ENCODE measurements at regions not wholly inside any gene's neighbourhood (a gene's known extent, or its start where the extent isn't known, plus 50 kb on each side); places are given as distances from the start of the nearest gene placed in this dataset.

DNA sequence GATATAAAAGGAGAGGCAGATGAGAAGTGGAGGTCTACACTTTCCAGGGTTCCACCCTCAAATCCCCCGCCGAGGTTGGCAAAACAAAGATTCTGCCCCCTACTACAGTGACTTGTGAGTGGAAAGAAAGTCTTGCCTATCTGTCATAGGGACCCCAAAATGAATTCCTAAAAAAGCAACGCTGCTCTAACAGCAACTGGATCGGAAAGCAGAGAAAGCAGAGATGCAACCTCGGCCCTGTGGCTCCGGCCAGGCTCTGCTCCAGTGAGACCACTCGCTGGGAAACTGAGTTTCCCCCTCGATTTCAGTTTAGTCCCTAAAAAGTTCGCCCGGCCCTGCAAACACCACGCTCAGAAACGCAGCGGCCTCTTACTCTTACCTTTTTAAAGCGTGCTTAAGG, 297.9 kb upstream of the NFE2L3 start:
- Mint-ChIP-seq H3K4me1 (peaks cover 4 to 8% of the 10 kb centered on the region in 2 donors), H3K9me3 (no peaks in the 10 kb centered on the region), H3K27me3 (peaks cover 34 to 45% of the 10 kb centered on the region in 2 donors), H3K27ac (no peak overlapping the region), H3K4me3 (no peak overlapping the region), H3K36me3 (peaks cover 2 to 6% of the 10 kb centered on the region in 2 donors)
- ATAC-seq (replicated peaks) (no peak), DNase-seq (no peak)

DNA sequence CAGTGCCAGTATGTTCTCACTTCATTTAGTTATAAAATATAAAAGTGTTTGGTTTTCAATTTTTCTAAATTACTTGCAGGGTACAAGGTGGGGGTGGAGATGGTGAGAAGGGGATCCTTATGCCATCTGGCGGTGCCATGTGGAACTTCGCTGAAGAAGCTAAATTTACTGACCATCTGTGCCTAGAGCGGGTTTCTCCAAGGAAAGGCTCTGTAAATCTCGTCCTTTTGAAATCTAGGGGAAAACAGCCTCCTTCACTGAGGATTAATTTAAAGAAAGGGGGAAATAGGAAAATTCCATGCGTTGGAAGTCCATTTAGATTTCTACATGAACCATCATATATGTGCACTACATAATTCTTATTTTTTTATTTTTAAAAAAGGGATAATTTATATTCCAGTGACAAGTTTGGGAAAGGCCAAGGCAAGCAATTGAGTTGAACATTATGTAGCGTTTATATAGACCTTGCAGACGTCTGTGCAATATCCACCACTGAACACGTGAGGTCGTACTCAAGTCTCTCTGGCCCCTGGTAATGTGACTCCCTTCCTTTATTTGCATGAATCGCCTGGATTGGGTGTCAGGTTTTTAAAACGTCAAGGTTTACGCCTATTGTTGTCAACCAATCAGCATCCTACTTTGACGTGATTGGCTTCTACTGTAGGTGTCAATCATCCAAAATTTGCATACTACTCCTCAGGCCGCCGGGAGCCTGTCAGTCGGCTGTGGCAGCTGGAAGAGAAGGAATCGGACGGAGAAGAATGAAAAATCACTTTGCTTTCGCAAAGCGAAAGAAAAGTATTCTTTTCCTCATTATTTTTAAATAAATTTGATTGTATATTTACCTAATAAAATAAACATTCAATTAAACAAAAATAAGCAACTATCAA, 297.1 kb upstream of the NFE2L3 start:
- DNase-seq = no peak
- H3K36me3 Mint-ChIP-seq = peaks cover 2 to 10% of the 10 kb centered on the region in 2 donors
- peaks cover 26 to 37% of the 10 kb centered on the region in 2 donors for H3K27me3 Mint-ChIP-seq

DNA sequence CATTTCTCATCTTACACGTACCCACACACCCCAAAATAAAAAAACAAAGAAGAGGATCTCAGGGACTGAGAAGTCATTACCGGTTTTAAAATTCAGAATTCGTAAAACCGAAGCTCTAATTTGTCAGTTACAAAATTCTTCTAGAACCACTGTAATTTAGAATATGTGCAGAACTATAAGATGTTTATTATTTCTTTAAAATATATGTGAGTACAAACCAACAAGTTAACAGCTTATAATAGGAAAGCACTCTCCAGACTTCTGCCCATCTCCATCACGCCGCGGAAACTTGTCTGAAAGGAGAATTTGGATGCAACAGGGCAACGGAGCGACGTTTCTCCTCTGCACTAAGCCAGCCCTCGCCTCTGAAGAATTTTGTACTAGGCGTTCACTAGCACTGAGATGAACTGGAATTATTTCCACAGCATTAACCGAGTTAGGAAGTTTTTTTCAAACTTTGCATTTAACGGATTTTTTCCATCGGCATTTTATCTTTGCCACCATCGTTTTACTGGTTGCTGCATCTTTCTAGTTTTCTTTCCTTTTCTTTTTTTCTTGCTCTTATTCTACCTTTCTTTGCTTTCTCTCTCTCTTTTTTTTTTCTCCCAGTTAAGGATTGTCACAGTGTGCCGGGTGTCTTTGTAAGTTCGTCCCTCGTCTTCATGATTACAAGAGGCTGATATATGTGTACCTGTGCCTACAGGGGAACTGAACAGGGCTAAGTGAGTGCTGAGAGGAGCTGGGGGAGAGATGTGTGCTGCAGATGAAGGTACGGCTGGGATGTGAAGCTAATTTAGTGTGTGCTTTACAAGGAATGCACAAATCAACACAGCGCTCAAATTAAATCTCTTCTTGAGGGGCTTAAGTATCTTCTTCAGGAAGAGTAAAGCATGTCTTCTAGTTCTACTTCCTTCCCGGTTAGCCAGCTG, 295.9 kb upstream of the NFE2L3 start:
- peaks cover 23 to 26% of the 10 kb centered on the region in 2 donors for H3K27me3 Mint-ChIP-seq
- peaks cover 3 to 6% of the 10 kb centered on the region in 2 donors for H3K9me3 Mint-ChIP-seq
- H3K36me3 Mint-ChIP-seq = peaks cover 2 to 13% of the 10 kb centered on the region in 2 donors
- no peak overlapping the region for H3K27ac Mint-ChIP-seq
- ATAC-seq (replicated peaks) (peak in 1 of 2 donors; percentile 14), DNase-seq (no peak)
- H3K4me3 Mint-ChIP-seq = no peak overlapping the region
- H3K4me1 Mint-ChIP-seq = peaks cover 6 to 17% of the 10 kb centered on the region in 2 donors

More for the DNA sequence above, 297.1 kb upstream of the NFE2L3 start:
- Mint-ChIP-seq H3K4me3 (no peak overlapping the region), H3K4me1 (peaks cover 6 to 15% of the 10 kb centered on the region in 2 donors), H3K9me3 (peaks cover 3 to 4% of the 10 kb centered on the region in 2 donors), H3K27ac (peak overlapping the region; percentile 51)
- ATAC-seq (replicated peaks) = peak in 1 of 2 donors; percentile 48

DNA sequence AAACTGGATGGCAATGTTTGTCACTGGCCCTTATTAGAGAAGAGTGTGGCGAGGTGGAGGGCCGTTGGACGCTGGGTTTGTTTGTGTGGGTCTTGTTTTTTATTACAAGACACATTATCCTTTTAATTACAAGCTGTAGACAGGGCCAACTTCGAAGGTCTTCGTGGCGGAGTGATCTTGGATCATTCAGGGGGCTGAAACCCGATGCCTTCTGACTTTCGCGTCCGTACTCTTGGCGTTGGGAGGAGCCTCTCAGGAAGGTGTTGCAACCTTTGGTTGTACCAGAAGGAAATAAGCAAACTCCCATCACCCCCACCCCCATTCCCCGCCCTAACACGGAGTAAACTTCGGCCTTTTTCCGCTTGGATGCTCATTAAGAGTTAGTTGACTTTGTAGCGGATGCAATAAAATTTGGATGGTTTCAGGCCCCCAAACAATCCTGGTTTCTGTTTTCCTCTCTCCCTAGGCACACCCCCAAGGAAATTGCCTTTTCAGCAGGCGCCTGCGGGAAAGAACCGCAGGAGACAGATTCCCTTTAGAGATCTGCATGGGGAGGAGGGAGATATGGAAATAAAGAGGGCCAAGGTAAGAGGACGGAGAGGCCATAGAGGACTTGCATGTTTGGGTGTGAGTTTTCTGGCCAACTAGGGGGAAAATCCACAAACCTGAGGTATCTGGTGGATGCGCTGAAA, 294.5 kb upstream of the NFE2L3 start:
- DNase-seq = no peak
- ATAC-seq (replicated peaks) = no peak
- Mint-ChIP-seq H3K4me1 (peaks cover 5 to 16% of the 10 kb centered on the region in 2 donors), H3K36me3 (peaks cover 0 to 14% of the 10 kb centered on the region in 2 donors), H3K4me3 (no peak overlapping the region), H3K27ac (no peak overlapping the region), H3K27me3 (peaks cover 25 to 28% of the 10 kb centered on the region in 2 donors), H3K9me3 (peaks cover 5 to 9% of the 10 kb centered on the region in 2 donors)

DNA sequence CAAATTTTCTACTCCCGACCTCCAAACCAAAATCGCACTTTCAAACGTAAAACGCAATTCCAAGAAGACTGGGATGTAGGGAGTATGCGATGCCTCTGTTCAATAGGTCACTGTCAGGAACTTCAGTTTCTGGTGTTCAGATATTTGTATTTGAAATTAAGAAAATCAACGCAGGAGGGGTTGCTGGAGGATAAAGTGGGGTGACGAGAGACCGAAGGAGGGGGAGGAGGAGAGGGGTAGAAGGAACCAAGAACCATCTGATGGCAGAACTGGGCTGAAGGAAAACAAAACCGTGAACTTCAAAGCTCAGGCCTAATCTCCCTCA, 293.8 kb upstream of the NFE2L3 start:
- H3K4me1 Mint-ChIP-seq = peaks cover 5 to 21% of the 10 kb centered on the region in 2 donors
- ATAC-seq (replicated peaks) = no peak
- H3K27me3 Mint-ChIP-seq = peaks cover 24 to 26% of the 10 kb centered on the region in 2 donors
- DNase-seq = no peak
- no peak overlapping the region for H3K4me3 Mint-ChIP-seq
- peaks cover 0 to 18% of the 10 kb centered on the region in 2 donors for H3K36me3 Mint-ChIP-seq
- no peak overlapping the region for H3K27ac Mint-ChIP-seq
- H3K9me3 Mint-ChIP-seq = peaks cover 5 to 9% of the 10 kb centered on the region in 2 donors

DNA sequence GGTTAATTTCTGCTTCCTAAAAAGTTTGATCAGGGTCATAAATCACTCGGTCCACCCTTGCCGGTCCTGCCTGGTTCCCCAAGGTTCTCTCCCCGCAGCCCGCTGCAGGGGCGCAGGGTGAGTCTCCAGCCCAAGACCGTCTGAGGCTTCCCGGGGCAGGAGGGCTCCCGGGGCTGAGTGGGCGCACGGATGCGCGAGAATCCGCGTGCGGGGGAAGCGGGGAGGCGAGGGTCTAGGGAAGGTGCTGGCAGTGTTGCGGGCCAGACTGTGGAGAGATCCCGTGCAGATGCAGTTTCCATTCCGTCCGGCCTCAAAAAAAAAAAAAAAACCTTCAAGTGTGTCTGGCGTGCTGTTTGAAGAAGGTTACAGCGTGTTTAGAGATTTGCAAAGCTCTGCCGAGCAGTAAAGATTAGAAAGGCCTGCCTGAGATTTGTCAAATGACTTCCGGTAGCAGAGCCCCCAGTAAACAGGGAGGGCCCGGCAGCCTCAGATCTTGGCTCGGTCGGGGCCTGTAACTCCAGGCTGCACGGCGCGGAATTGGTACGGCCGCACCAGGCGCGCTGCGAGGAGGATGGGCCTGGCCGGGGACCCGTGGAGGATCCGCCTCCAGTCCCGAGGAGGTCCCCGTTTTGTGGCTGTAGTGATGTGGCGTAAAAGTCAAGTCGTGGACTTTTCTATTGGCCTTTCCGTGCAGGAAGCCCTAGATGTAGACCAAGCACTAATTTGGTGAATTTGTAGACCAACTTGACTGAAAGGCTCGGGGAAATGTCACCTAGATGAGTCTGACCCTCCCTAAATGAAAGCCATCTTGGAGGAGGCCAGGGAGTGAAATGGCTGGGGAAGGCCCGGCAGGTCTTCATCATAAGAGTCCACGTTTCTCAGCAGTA, 293.2 kb upstream of the NFE2L3 start:
- peaks cover 20 to 21% of the 10 kb centered on the region in 2 donors for H3K27me3 Mint-ChIP-seq
- DNase-seq (no peak), ATAC-seq (replicated peaks) (no peak)
- peaks cover 5 to 9% of the 10 kb centered on the region in 2 donors for H3K9me3 Mint-ChIP-seq
- peaks cover 5 to 21% of the 10 kb centered on the region in 2 donors for H3K4me1 Mint-ChIP-seq
- H3K4me3 Mint-ChIP-seq = peak overlapping the region in 1 of 2 donors; percentile 29
- peaks cover 0 to 18% of the 10 kb centered on the region in 2 donors for H3K36me3 Mint-ChIP-seq
- H3K27ac Mint-ChIP-seq = peak overlapping the region; percentile 93

DNA sequence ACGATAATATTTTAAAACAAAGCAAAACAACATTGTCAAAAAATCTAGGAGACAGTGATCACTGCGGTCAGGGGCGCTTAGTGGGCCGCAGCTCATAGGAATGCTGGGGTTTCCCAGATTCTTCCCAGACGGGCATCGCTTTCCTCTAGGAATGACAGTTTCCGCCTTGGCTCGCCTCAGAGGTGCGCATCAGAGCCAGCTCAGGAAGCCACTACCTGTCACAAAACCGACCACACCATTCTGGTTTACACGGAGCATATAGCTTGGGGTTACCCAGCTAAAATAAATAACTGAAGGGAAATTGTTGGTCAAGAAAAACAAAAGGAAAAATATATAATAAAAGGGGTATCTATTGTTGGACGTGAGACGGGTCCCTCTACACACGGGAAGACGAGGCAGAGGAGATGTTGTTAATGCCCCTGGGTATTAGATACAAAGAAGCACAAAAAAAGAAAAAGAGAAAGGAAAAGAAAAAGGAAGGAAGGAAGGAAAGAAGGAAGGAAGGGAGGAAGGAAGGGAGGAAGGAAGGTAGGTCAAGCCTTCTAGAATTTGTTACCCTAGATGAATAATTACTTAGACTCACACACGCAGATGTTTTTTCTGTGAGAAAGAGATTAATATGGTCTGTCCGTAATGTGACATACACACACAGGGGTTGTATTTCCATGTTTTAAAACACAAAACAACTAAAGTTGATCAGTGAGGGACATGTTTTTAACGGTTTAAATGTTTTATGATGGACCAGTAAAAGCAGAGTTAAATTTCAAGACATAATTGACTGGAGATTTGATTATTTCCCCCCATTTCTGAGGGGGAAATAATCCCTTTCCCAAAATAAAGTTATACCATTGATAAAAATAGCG, 292.4 kb upstream of the NFE2L3 start:
- peaks cover 5 to 21% of the 10 kb centered on the region in 2 donors for H3K4me1 Mint-ChIP-seq
- peak overlapping the region in 1 of 2 donors; percentile 71 for H3K4me3 Mint-ChIP-seq
- ATAC-seq (replicated peaks) (no peak), DNase-seq (no peak)
- peaks cover 0 to 18% of the 10 kb centered on the region in 2 donors for H3K36me3 Mint-ChIP-seq
- peak overlapping the region; percentile 93 for H3K27ac Mint-ChIP-seq
- peaks cover 5 to 9% of the 10 kb centered on the region in 2 donors for H3K9me3 Mint-ChIP-seq
- peaks cover 16 to 20% of the 10 kb centered on the region in 2 donors for H3K27me3 Mint-ChIP-seq

DNA sequence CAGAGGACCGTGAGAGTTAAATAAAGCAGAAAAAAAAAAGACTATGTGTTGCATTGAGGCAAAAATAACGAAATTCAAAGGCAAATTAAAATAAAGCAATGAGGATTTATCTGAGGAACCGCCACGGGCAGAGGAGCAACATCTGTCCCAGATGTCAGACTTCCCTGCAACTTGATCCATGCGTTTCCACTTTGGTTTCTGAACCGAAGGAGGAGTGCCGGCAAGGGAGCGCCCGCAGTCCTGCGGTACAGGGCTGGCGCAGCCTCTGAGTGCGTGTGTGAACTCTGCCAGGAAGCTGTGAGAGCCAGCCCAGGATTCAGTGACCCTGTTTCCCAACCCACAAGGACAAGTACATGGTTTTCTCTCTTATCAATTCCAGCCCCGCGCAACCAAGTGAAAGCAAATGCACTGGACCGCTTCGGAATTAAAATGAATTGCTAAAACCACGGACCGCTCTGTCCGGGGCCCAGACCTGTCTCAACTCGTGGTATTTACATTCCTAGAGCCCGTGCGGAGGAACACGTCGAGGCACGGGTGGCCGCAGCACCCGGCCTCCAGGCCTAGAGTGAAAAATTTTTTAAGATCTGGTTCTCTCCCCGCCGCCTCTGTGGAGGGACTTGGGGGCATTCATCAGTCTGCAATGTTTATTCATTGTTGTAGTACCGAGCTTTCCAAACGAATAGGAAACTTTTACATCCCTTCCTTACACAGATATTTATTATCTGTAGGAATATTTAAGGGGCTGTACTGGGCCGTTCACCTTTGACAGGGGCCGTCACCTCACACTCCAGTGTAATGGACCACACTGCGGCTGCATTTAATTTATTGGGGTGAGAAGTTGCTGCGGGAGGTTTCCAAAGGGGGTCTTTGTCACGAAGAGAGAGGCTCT, 291.5 kb upstream of the NFE2L3 start:
- Mint-ChIP-seq H3K4me3 (no peak overlapping the region), H3K27me3 (peaks cover 21 to 26% of the 10 kb centered on the region in 2 donors), H3K36me3 (peaks cover 0 to 18% of the 10 kb centered on the region in 2 donors), H3K4me1 (peaks cover 5 to 21% of the 10 kb centered on the region in 2 donors), H3K9me3 (peaks cover 5 to 9% of the 10 kb centered on the region in 2 donors), H3K27ac (peak overlapping the region; percentile 93)
- ATAC-seq (replicated peaks) (no peak), DNase-seq (no peak)

DNA sequence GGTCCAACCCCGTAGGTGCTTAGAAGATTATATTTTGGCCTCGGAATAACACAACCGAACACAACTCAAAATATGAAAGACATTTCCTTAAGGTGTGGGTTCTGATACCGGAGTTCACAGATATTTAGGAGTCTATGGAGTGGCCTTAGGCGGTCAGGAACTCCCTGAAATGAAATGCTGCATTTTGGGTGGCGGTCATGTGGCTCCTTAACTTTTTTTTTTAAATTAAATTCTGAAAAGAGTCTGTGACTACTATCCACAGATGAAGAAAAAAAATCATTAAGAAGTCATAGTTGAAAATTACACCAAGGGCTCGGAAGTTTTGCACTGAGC, 290.9 kb upstream of the NFE2L3 start:
- Mint-ChIP-seq H3K4me1 (peaks cover 5 to 21% of the 10 kb centered on the region in 2 donors), H3K27ac (no peak overlapping the region), H3K9me3 (peaks cover 5 to 9% of the 10 kb centered on the region in 2 donors), H3K4me3 (no peak overlapping the region), H3K27me3 (peaks cover 21 to 27% of the 10 kb centered on the region in 2 donors), H3K36me3 (peaks cover 0 to 18% of the 10 kb centered on the region in 2 donors)
- ATAC-seq (replicated peaks) = no peak
- no peak for DNase-seq

DNA sequence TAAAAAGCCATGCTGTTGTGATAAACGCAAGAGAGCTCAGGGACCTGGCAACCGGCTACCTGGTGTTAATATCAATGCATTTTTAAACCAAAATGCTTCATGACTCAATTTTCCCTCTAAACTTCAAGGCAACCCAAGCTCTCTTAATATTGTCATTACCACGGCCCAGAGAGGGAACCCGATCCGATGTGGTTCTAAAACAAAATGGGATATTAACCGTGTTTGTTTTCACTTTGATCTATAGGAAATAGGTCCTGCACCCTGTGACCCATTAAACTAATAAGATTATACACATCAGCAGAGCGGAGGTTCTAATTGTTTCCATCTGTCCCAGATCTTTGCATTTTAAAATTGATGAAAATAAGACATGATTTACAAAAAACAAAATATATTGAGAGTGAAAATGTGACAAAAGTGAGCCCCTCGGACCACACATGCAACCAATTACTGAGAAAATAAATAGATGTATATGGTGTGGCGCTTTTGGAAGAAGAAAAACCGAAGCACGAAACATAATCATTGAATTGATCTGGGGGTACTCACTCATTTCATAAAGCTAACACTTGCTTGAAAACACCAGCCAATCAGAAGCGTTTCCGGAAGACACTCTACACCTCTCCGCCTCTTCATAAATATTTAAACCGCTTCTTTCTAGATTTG, 290.3 kb upstream of the NFE2L3 start:
- H3K4me1 Mint-ChIP-seq = peaks cover 5 to 21% of the 10 kb centered on the region in 2 donors
- H3K36me3 Mint-ChIP-seq = peaks cover 0 to 18% of the 10 kb centered on the region in 2 donors
- peaks cover 5 to 9% of the 10 kb centered on the region in 2 donors for H3K9me3 Mint-ChIP-seq
- ATAC-seq (replicated peaks) (no peak), DNase-seq (no peak)
- H3K27ac Mint-ChIP-seq = peak overlapping the region; percentile 96
- peaks cover 21 to 27% of the 10 kb centered on the region in 2 donors for H3K27me3 Mint-ChIP-seq
- peak overlapping the region; percentile 79 to 85 for H3K4me3 Mint-ChIP-seq

DNA sequence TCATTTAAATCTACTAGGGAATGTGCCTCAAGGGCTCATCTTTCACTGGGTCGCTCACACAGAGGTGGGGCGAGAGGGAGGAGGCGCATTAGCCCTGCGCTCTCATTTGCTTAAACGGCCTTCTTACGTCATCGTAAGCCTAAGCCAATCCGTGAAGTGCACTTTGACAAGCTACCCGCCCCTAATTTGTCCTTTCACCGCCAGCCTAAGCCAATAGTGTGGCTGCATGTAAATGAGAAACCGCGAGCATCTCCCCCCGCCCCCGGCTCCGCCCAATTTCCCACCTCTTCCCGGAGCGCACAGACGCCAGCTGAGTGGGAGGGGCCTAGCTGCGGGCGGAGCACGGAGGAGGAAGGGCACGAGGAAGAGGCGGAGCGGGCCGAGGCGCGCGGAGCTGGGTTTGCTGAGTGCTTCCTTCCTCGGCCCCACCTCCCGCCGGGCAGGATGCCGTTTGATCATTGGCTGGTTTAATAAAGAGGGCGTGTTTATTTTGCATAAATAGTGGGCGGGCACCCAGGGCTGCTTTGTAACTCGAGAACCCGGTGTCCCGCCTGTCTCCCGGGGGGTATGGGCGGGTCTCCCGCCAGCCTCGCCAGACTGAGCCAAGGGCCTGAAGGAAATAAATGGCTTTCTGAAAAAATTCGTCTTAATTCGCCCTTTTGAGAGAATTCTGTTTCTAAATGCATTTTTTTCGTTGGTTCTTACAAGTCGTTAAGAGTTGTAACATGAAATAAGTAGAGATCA, 289.6 kb upstream of the NFE2L3 start:
- DNase-seq = peak; percentile 82
- H3K27me3 Mint-ChIP-seq = peaks cover 21 to 27% of the 10 kb centered on the region in 2 donors
- peak overlapping the region; percentile 79 to 85 for H3K4me3 Mint-ChIP-seq
- peaks cover 5 to 9% of the 10 kb centered on the region in 2 donors for H3K9me3 Mint-ChIP-seq
- H3K4me1 Mint-ChIP-seq = peaks cover 5 to 21% of the 10 kb centered on the region in 2 donors
- peak; percentile 91 to 94 for ATAC-seq (replicated peaks)
- peak overlapping the region; percentile 96 for H3K27ac Mint-ChIP-seq
- peaks cover 0 to 18% of the 10 kb centered on the region in 2 donors for H3K36me3 Mint-ChIP-seq

Data from stimulated activated naive B cell treated with anti-CD40 and anti-IgM and Interleukin-4, amounts not matched to agents 10 μg/mL and 1 μg/mL and 100 μg/mL, for 72 hours (primary cell).